ENCODE measurements at regions not wholly inside any gene's neighbourhood (a gene's known extent, or its start where the extent isn't known, plus 50 kb on each side); places are given as distances from the start of the nearest gene placed in this dataset.

DNA sequence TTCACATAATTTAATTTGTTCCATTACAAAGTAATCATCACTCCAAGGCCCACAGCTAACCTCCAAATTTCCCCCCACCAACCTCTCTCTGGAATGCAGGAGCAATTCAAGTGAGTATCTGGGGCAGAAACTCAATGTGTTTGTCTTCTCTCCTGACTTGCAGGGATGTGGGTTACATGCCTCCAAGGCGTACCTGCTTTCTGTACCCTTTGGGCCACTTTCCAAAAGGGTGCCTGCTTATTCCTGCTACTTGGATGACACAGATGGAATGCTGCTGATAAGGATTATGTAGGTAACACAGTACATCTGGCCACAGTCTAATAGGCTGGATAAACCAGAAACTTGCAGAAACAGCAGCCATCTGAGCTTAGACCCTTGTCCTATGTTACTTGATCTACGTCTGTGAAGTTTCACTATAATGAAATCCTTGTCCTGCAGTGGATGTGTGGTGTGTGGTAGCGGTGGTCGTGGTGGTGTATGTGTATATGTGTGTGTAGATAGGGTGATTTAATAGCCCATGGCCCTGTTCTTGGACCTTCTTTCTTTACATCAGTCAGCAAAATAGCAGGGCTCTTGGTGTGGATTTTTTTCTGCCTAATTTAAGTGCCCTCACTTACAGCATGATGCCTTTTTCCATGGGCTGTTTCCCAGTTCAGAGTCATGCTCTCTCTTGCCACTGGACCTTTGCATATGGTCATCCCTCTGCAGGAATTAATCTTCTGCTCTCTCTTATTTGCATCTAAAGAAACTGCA lies 175.9 kb downstream of the ZDHHC21 start:
- DNase-seq (ENCODE audit: low read depth), result no peak

DNA sequence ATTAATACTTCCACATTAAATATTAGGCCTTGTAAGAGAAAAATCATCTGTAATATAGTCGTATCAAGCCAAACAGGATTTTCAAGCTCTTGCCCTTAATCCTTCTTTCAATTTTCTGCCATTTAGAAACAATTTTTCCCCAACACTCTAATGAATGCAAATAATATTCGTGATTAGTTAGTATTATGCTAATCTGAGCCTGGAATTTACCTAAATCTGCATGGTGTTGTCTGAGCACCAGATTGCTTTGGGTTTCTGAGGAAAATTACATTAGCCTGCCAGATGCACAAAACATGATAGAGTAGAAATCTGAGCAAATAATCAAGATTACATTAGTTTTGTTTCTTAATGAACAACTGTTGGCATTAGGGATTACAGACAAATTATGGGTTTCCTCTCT lies 176.6 kb downstream of the ZDHHC21 start:
- no peak for DNase-seq (ENCODE audit: low read depth)

DNA sequence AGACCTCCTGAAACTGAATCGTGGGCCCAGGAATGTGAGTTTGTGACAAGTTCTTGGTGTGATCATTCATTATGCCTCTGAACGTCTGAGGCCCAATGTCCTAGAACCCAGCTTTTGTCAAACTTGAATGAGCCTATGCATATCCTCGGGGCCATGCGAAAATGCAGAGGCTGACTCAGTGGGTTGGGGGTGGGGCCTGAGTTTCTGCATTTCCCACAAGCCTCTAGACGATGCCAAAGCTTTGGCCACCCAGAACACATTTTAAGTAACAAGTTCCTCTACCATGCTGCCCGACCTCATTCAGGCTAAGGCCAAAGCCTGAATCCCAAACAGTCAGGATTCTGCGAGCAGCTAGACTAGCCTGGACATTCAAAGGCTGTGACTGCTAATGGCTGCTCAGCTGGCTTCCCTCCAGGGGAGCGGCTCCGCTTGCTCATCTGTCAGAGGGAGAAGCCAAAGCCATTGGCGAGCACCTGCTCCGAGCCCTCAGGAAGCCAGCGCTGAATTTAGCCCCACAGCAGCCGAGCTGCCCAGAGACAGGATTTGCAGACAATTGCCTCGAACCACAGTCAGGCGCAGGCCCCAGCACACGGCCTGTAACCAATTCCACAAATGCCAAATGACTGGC lies 177.5 kb downstream of the ZDHHC21 start:
- DNase-seq (ENCODE audit: low read depth), result no peak

DNA sequence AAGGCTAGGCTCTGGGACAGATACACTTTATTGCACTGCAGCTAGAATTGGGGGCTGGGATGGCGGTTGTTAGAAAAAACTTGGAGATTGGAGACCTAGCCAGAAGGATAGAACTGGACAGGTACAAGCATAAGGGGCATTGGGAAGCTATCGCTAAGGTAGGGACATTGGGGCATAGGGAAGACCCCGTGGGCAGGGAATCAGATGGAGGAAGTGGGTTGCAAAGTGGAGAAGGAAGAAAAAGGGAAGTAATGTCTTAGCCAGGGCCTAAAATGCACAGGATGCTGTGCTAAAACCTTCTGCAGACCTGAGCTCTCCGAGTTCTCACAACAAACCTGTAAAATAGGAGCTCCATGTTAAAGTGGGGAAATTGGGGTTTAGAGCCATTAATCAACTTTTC lies 178.2 kb downstream of the ZDHHC21 start:
- DNase-seq (ENCODE audit: low read depth), result no peak

DNA sequence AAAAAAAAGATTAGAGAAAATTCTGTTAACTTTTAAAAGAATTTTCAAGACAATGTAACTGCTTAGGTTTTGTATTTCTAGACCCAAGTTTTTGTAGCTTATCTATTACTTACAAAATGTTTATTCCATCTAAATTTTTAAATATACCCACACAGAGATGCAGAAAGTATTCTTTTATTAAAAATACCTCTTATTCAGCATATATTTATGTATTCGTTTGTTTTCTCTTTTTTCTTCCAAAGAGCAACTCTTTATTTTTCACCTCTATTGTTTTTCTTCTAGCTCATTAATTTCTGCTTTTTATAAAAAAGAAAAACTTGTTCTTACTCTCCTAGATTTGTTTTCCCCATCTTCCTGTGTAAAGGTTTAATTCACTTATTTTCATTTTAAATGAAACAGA lies 180.3 kb downstream of the ZDHHC21 start:
- no peak for DNase-seq (ENCODE audit: low read depth)

DNA sequence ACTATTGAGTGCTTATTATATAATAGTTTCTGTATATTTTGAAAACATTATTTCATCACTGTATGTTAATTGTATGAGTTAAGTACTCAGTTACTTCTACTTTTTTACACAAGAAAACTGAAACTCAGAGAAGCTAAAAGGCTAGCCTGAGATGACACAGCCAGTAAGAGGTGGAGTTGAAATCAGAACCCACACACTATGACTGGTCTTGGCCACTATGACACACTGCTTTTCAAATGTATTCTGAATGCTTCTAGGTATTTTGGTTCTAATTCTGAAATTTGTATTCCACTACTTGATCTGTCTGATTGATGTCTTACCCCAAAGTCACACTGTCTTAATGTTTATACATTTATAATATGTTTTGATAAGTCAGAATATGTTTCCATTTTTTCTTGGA lies 181.8 kb downstream of the ZDHHC21 start:
- DNase-seq (ENCODE audit: low read depth), result no peak

DNA sequence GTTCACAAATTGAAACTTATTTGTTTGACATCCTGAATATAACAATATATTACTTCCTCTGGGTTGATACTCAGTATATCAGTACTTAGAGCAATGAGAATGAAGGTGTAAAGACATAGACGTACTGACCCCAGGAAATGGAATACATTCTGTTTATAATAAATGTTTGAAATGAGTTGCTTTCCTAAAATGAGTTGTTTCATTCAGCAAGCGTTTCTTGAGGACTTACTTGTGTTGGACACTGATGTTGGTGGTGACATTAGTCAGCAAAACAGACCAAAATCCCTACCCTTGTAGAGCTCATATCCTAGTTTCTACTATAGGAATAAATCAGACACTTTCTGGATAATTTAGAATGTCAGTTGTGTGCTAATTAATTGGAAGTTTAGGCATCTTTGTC lies 184.3 kb downstream of the ZDHHC21 start:
- no peak for DNase-seq (ENCODE audit: low read depth)

DNA sequence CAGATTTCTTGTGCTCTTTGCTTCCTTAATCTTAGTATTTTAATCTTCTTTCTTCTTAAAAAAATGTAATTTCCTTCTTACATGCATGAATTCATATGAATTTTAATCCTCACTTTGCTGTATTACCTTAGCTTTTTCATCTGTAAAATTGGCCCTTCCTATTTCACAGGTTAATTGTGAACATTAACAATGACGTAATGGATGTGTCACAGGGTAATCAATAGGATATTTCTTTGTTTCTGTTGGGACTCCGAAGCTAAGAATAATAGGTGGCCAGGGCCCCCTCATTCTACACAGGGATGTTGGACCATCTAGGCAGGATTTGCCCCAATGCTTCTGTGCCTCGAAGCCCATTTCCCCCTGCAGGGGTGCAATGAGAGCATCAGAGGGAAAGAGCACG lies 187.4 kb upstream of the NFIB start:
- DNase-seq (ENCODE audit: low read depth), result no peak

DNA sequence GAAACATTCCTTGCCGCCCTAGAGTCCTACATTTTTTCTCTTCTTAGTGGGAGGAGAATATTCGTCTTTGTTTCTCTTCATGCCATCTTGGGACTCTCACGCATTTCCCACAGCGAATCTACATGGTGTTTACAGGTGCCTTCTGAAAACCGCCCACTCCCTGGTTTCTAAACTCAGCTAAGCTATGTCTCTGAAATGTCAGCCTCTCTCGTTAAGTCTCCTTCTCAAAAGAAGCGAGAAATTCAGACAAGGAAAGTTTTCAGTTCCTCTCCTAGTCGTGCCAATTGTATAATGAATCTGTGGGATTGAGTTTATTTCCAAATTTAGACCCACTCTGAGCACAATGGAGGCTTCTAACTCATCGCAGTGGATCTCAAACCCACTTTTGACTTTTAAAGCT lies 186.8 kb upstream of the NFIB start:
- DNase-seq (ENCODE audit: low read depth), result no peak

DNA sequence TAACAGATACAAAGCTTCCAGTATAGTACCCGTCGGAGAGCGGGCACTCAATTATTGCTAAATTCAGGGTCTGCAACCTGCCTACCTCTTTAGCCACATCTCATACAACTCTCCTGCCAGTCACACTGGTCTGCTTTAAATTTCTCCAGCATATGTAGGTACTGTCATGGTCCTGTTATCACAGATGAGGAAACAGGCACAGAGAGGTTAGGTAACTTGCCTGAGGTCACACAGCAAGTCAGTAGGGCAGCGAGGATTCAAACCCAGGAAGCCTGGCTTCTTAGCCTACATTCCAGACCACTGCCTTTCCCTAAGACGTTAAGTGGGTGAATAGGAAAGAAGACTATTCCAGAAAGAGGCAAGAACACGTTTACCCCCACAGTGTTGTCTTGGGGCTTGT lies 186.0 kb upstream of the NFIB start:
- DNase-seq (ENCODE audit: low read depth), result no peak

DNA sequence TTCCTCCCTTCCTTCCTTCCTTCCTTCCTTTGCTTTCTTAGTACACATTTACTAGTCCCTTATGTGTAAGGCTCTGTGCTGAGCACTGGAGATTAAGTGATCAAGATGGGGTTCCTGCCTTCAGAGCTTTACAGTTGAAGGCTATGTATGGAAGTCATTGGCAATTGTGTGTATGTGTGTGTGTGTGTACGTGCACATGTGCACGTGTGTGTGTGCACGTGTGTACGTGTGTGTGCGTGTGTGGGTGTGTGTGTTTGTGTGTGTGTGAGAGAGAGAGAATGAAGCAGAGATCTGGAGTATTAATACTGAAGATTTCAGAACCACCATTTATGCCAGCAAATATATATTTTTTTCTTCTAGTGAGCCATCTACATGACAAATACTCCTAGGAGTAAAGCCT lies 184.9 kb upstream of the NFIB start:
- no peak for DNase-seq (ENCODE audit: low read depth)

DNA sequence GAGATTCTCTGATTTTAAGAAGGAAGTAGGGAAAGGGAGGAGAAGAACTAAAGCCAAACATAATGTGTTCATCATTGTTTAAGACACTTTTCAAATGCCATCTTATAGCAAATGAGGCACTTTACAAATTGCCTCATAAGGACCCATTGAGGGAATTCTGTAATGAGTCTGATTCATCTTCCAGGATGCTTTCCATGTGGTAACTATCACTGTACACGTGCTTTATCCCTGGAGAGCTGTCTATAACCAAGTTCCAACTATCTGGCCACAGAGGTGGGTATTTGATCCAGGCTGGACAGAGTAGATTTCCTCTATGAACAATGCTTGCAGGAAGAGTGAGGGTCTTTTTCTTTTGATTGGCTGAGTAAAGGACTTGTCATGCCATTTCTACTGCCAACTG lies 183.5 kb upstream of the NFIB start:
- no peak for DNase-seq (ENCODE audit: low read depth)

DNA sequence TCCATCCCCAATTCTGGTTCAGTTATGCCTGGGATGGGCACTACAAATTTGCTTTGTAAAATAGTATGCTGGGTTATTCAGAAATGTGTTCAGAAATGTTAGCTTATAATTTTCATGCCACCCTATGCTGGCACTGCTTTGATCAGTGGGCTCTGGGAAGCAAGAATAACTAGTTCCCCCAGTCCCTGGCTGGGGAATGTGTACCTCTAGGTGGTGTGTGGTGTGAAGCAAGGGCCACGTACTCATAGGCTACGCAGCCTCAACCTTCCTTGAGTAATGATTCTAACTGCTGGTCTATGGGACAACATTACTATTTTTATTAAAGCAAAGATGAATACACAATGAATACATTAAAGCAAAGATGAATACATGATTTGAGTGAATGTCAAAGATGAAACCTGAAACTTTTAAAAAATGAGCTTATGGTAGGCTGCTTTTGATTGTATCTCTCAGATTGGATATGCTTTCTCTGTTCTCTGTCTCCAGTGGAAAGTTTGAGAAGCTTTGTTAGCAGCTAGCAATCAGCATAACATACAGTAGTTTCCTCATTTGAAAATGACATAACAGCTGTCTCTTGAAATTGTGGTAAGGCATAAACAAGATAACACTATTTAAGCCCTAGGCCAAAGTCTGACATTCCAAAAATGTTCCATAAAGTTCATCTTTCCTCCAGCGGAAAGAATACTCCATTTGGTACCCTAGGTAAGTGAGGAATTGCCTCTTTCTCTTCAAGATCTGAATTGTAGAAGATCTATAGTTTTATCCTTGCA lies 174.7 kb upstream of the NFIB start:
- DNase-seq (ENCODE audit: low read depth), result no peak

DNA sequence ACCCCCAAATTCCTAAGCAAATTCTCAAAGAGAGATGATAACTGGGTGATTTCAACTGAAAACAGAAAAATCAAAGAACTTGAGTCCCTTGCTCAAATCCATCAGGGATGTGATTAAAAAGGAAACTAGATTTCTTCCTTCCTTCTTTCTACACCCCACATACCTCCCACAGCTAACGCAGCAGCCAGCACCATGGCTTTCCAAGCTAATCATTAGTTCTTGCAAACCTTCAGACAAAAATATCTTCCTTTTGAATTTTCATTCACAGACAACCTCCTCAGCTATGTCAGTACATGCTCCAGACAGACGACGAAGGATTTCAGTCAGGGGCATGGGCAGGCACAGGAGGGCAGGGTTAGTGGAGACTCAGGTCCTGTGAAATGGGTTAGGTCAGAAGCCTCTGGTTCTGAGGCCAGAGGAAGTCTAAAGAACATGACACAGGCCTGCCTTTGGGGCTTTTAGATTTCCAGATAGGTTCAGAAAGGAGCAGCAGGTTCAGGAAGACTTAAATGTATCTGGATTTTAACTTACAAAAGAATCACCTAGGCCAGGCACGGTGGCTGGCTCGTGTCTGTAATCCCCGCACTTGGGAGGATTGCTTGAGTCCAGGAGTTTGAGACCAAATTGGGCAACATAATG lies 173.7 kb upstream of the NFIB start:
- DNase-seq (ENCODE audit: low read depth), result no peak

DNA sequence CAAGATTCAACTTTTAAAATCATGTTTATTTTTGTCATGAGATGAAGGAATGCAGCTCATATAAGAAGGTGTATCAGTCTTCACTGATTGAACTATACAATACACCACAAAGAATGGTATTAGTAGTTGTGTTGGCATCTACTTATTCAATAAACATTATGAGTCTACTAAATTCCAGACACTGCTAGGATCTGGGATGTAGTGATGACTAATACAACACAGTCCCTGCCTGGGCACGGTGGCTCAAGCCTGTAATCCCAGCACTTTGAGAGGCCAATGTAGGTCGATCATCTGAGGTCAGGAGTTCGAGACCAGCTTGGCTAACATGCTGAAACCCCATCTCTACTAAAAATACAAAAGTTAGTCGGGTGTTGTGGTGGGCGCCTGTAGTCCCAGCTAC lies 171.4 kb upstream of the NFIB start:
- DNase-seq (ENCODE audit: low read depth), result no peak

DNA sequence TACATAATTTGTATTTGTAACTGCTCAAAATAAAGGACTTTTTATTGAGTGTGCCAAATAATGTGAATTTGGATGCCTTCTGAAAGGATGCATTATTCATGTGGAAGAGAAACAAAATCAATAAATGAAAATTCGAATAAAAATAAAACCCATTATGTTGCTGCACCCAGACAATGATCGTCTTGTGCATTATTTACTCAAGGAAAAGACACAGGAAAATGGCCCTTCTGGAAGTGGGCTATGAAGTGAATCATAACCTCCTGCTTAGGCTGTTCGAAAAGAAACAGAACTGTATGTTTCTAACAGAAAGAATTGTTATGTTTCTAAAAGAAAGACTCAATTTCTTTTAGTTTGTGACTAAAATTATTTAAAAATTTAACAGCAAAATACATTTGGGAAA lies 168.9 kb upstream of the NFIB start:
- no peak for DNase-seq (ENCODE audit: low read depth)

DNA sequence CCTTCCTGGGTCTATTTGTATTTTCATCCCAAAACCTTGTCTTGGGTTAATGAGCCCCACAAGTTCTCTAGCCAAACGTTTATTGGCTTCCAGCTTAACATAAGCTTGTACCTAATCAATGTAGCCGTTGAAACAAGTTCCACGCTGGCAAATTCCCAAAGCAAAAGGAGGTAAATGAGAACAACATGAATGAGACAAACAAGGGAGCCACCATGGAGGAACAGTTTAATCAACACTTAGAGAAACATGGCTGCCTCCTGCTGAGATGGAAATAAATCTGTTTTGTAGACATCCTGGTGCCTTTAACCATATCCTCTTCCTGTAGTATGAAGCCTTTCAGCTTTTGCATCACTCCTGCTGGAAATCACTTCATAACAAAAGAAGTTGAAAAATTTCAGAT lies 166.6 kb upstream of the NFIB start:
- DNase-seq (ENCODE audit: low read depth), result no peak

DNA sequence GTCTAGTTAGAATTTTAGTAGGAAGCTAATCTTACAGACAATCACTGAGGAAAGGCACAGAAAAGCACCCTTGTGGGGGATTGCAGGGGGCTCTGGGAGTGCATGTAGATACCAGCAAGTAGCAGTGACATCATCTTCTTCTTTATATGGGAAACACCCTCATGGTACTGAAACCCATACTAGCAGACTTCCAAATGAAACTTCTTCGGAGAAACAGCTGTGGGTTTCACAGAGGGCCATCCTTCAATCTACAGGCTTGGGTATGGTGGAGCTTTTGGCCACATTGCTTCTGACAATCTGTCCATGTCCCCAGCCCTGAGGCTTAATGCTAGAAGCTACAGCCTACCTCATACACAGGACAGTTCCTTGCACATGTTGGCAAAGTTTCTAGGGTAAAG lies 165.2 kb upstream of the NFIB start:
- no peak for DNase-seq (ENCODE audit: low read depth)

DNA sequence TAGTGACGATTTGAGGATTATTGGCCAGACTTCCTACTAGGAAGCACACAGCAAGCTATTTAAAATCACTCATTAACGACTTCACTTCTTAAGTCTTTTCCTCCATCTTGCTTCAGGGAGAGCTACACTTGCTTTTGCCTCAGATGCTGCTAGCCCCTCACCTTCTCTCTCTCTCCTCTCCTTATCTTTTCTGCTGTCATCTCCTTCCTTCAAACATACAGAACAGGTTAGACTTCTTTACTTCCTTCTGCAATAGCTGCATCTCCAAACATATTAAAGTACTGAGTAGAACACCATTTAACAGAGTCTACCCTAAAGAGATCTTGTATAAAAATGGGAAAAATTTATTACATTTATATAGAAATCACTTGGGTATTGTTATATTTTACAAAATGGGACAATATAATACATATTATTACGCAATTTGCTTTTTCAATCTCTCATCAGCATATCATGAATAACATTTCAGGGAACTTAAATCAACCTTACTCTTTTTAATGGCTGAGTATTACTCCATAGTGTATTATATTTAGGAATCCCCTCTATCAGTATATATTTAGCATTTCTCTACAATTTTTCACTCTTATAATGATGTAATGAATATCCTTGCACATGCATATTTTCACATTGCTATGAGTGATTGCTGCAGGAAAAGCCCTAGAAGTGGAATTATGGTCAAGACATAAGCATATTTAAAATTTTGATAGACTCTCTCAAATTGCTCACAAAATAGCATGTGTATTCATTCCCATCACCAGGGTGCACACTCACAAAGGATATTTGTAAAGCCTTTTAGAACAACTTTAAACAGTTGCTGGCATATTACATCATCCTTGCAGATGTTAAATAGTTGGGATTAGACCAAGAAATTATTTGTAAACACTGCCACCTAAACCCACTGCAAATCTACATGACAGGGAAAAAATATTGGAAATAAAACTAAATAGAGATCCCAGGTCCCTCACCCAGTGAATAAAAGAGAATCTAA lies 164.5 kb upstream of the NFIB start:
- DNase-seq (ENCODE audit: low read depth), result peak; percentile 30

DNA sequence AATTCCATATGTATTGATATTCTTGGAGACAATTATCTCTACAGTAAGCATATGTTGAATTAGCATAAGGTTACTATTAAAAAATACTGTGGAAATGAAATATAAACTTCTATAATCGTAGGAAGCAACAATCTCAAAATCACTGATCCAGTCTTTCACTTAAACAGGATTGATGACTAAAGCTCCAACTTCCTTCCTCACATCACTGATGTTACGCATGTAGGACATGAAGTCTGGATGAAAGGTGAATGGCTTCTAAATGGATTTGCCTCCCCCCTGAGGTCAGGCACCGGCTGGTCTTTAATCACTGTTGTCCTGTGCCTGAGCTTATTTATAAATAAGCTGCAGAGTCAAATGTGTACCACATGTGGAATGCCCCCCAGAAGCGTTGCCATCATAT lies 157.1 kb upstream of the NFIB start:
- no peak for DNase-seq (ENCODE audit: low read depth)

DNA sequence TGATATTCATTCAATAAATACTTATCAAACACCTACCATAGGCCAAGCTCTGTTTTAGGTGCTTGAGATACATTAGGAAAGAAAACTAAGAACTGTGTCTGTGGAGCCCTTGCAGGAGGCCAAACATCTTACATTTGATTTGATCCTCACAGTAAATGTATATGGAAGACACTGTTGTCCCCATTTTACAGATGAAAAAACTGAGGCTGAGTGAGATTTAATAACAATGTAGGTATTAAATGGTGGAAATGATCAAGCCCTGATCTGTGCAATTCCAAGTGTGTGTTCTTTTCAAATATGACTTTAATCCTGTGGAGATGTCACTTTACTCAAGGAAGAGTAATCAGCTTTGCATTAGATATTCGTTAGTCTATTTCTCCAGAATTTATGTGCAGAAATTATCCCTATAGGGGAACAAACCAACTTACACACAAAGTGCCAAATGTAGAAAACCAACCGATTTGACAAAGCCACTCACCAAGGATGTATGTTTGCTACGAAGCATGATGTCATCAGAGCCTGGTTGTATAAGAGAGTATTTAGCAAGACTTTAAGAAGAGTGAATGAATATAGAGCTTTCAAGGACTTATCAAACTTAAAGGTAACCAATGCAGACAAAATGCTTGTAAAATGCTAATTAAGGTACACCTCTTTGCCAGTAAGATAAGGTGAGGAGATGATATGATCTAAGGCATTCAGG lies 153.9 kb upstream of the NFIB start:
- DNase-seq (ENCODE audit: low read depth), result no peak

All from fibroblast of the conjunctiva (primary cell).